ENCODE measurements at regions not wholly inside any gene's neighbourhood (a gene's known extent, or its start where the extent isn't known, plus 50 kb on each side); places are given as distances from the start of the nearest gene placed in this dataset.

- TF ChIP-seq CTCF (IDR thresholded peaks at IDR 0.05): no peak
- TF ChIP-seq STAT6 (CRISPR knock-in tag; conservative IDR thresholded peaks at IDR 0.05; ENCODE audit: low read depth): no peak
- no peak for TF ChIP-seq ATF1 (CRISPR knock-in tag; IDR thresholded peaks at IDR 0.05)
- no peak for TF ChIP-seq ETV6 (CRISPR knock-in tag; IDR thresholded peaks at IDR 0.05)
- no peak for TF ChIP-seq ELF4 (CRISPR knock-in tag; IDR thresholded peaks at IDR 0.05; ENCODE audit: low read depth)
- no peak for TF ChIP-seq SMAD3 (CRISPR knock-in tag; IDR thresholded peaks at IDR 0.05; ENCODE audit: borderline replicate concordance)
- no peak for TF ChIP-seq USF2 (CRISPR knock-in tag; IDR thresholded peaks at IDR 0.05)
- TF ChIP-seq ESRRA (CRISPR knock-in tag; IDR thresholded peaks at IDR 0.05; ENCODE audit: borderline replicate concordance): no peak
- no peak for TF ChIP-seq ZBTB21 (CRISPR knock-in tag; IDR thresholded peaks at IDR 0.05; ENCODE audit: borderline replicate concordance)
Measured at GRCh38 chr7:96562458-96562857, 147.2 kb downstream of the SEM1 start.
